HCT116 (cell line): ENCODE measurements at regions not wholly inside any gene's neighbourhood (a gene's known extent, or its start where the extent isn't known, plus 50 kb on each side); places are given as distances from the start of the nearest gene placed in this dataset.

Source experiments
- ATAC-seq: fragments of 200-7000 bp; cut with Tn5 transposase; 2 replicates; pipeline ENCODE4 v1.9.1; 2020; ENCODE audit warnings: mild to moderate bottlenecking, moderate library complexity
- BruUV-seq: library from RNA; stranded (reverse); fragments of 400-500 nt; replicated peaks from 2 replicates; lab custom pipeline; 2021; lab: Mats Ljungman, UMichigan
- CTCF ChIA-PET: fragments of 300-600 bp; sonication (Branson Sonifier 250); formaldehyde crosslinking; loops from one replicate; lab custom pipeline; 2021; ENCODE audit warnings: antibody characterized with exemption; lab: Charles Lee
- POLR2A ChIA-PET: fragments of 300-600, 350-600 bp; sonication (Branson Sonifier 250); formaldehyde crosslinking; loops from one replicate; lab custom pipeline; 2021; ENCODE audit warnings: antibody characterized with exemption; lab: Charles Lee
- RAD21 ChIA-PET, 2 experiments: fragments of 300-600 bp; sonication (Branson Sonifier 250); formaldehyde crosslinking; loops; one replicate each; lab custom pipeline; 2023; ENCODE audit warnings: low total read pairs in 2 of 2; ENCODE audit not compliant: uncharacterized antibody in 2 of 2, unreplicated experiment in 2 of 2, low non-redundant PET in 1 of 2; lab: Charles Lee
- DNase-seq: peaks from one replicate; pipeline ENCODE4 v3.0.0-alpha.2; 2010; ENCODE audit warnings: low read depth, low spot score
- H2AFZ ChIP-seq: fragments of 200-600 bp; shearing (Covaris generic), sonication (generic); 2 replicates; pipeline ENCODE4 v1.6.1; 2017; ENCODE audit warnings: low read depth, mixed run types, mixed read lengths, antibody characterized with exemption, low read length; ENCODE audit not compliant: poor library complexity, severe bottlenecking
- H3K27ac ChIP-seq: 2 replicates; pipeline ENCODE4 v1.5.1; 2012; ENCODE audit warnings: low read depth, low read length
- H3K27me3 ChIP-seq: fragments of 200-600 bp; sonication (generic); 2 replicates; pipeline ENCODE4 v1.6.1; 2016; ENCODE audit warnings: mixed run types, low read length, mixed read lengths; ENCODE audit not compliant: insufficient read depth
- H3K36me3 ChIP-seq, 2 experiments: fragments of 200-500 bp in 1 of 2; fragments of 200-600 bp in 1 of 2; sonication (Bioruptor generic) in 1 of 2; sonication (generic) in 1 of 2; 2 replicates each; pipeline versions ENCODE4 v1.5.1 to v1.6.1; 2014 to 2016; ENCODE audit warnings: low read length in 2 of 2, inconsistent platforms in 1 of 2, mixed read lengths in 1 of 2, mixed run types in 1 of 2; ENCODE audit not compliant: insufficient read depth in 2 of 2, control insufficient read depth in 1 of 2
- H3K4me1 ChIP-seq, 2 experiments: fragments of 200-600 bp in 1 of 2; sonication (generic) in 1 of 2; 2 replicates each; pipeline versions ENCODE4 v1.5.1 to v1.6.1; 2012 to 2017; ENCODE audit warnings: low read length in 2 of 2, inconsistent platforms in 1 of 2, mild to moderate bottlenecking in 1 of 2, mixed read lengths in 1 of 2, mixed run types in 1 of 2, moderate library complexity in 1 of 2; ENCODE audit not compliant: insufficient read depth in 2 of 2, control insufficient read depth in 1 of 2
- H3K4me2 ChIP-seq: fragments of 200-600 bp; sonication (generic); 2 replicates; pipeline ENCODE4 v1.6.1; 2017; ENCODE audit warnings: mixed run types, low read length, mixed read lengths
- H3K4me3 ChIP-seq, 2 experiments: fragments of 200-600 bp in 1 of 2; sonication (generic) in 1 of 2; replicated peaks in 1 of 2; 2 replicates each; pipeline ENCODE4 v1.5.1; 2011 to 2016; ENCODE audit warnings: low read length in 2 of 2, control low read depth in 1 of 2, low read depth in 1 of 2, mild to moderate bottlenecking in 1 of 2, mixed read lengths in 1 of 2, mixed run types in 1 of 2
- H3K79me2 ChIP-seq: fragments of 200-600 bp; sonication (generic); 2 replicates; pipeline ENCODE4 v1.6.1; 2017; ENCODE audit warnings: mild to moderate bottlenecking, mixed run types, low read length, moderate library complexity, mixed read lengths; ENCODE audit not compliant: insufficient read depth
- H3K9ac ChIP-seq: fragments of 200-600 bp; sonication (generic); 2 replicates; pipeline ENCODE4 v1.6.1; 2016; ENCODE audit warnings: low read length, mixed read lengths
- H3K9me2 ChIP-seq: fragments of 200-600 bp; sonication (generic), shearing (Covaris generic); 2 replicates; pipeline ENCODE4 v1.6.1; 2017; ENCODE audit warnings: mixed run types, mild to moderate bottlenecking, moderate library complexity; ENCODE audit not compliant: insufficient read depth
- H3K9me3 ChIP-seq, 2 experiments: fragments of 200-500 bp in 1 of 2; fragments of 200-600 bp in 1 of 2; sonication (Bioruptor generic) in 1 of 2; sonication (generic) in 1 of 2; 2 replicates each; pipeline ENCODE4 v1.6.1; 2014 to 2017; ENCODE audit warnings: low read length in 2 of 2, mixed read lengths in 2 of 2, inconsistent platforms in 1 of 2, low read depth in 1 of 2, mild to moderate bottlenecking in 1 of 2, mixed run types in 1 of 2, moderate library complexity in 1 of 2; ENCODE audit not compliant: control insufficient read depth in 1 of 2, insufficient read depth in 1 of 2
- H4K20me1 ChIP-seq: fragments of 200-600 bp; sonication (generic), shearing (Covaris generic); 2 replicates; pipeline ENCODE4 v1.6.1; 2017; ENCODE audit warnings: mixed run types, mild to moderate bottlenecking, moderate library complexity; ENCODE audit not compliant: insufficient read depth
- CBX3 ChIP-seq: IDR thresholded peaks from 2 replicates; pipeline ENCODE4 v1.6.1; 2012; ENCODE audit warnings: low read depth
- CTCF ChIP-seq, 3 experiments: fragments of 200-600 bp in 1 of 3; sonication (generic) in 1 of 3; IDR thresholded peaks in 2 of 3; conservative IDR thresholded peaks in 1 of 3; 2 replicates each; pipeline ENCODE4 v1.5.1; 2012 to 2017; ENCODE audit warnings: low read depth in 2 of 3, low read length in 2 of 3, antibody characterized with exemption in 1 of 3, borderline replicate concordance in 1 of 3, control low read depth in 1 of 3, mild to moderate bottlenecking in 1 of 3, mixed read lengths in 1 of 3, mixed run types in 1 of 3, moderate library complexity in 1 of 3; ENCODE audit not compliant: insufficient read depth in 1 of 3
- EGR1 ChIP-seq: IDR thresholded peaks from 2 replicates; pipeline ENCODE4 v1.6.1; 2012; ENCODE audit warnings: low read depth
- ELF1 ChIP-seq: IDR thresholded peaks from 2 replicates; pipeline ENCODE4 v1.6.1; 2012; ENCODE audit warnings: low read depth, borderline replicate concordance
- EZH2 ChIP-seq: fragments of 200-600 bp; sonication (generic); IDR thresholded peaks from 2 replicates; pipeline ENCODE4 v1.6.1; 2017; ENCODE audit warnings: antibody characterized with exemption, mixed run types
- EZH2phosphoT487 ChIP-seq: fragments of 200-600 bp; IDR thresholded peaks from 2 replicates; pipeline ENCODE4 v1.6.1; 2018; ENCODE audit warnings: antibody characterized with exemption, borderline replicate concordance
- JUND ChIP-seq: IDR thresholded peaks from 2 replicates; pipeline ENCODE4 v1.6.1; 2012
- MAX ChIP-seq: IDR thresholded peaks from 2 replicates; pipeline ENCODE4 v1.6.1; 2012
- POLR2A ChIP-seq: IDR thresholded peaks from 2 replicates; pipeline ENCODE4 v1.7.0; 2011; ENCODE audit warnings: borderline replicate concordance; ENCODE audit not compliant: insufficient read depth, insufficient read length; ENCODE audit errors: extremely low read depth
- POLR2AphosphoS5 ChIP-seq: IDR thresholded peaks from 2 replicates; pipeline ENCODE4 v1.6.1; 2011; ENCODE audit warnings: mild to moderate bottlenecking, low read depth, low read length, moderate library complexity
- SIN3A ChIP-seq: IDR thresholded peaks from 2 replicates; pipeline ENCODE4 v1.6.1; 2012; ENCODE audit warnings: low read depth
- SP1 ChIP-seq: IDR thresholded peaks from 2 replicates; pipeline ENCODE4 v1.6.1; 2012; ENCODE audit warnings: low read depth
- SRF ChIP-seq: IDR thresholded peaks from 2 replicates; pipeline ENCODE4 v1.6.1; 2012; ENCODE audit warnings: low read depth
- TCF7L2 ChIP-seq: IDR thresholded peaks from 2 replicates; pipeline ENCODE4 v1.7.0; 2011; ENCODE audit warnings: borderline replicate concordance, inconsistent platforms; ENCODE audit not compliant: insufficient read depth, insufficient read length; ENCODE audit errors: extremely low read depth
- YY1 ChIP-seq: IDR thresholded peaks from 2 replicates; pipeline ENCODE4 v1.6.1; 2011; ENCODE audit warnings: low read length, low read depth, moderate library complexity, mild to moderate bottlenecking; ENCODE audit not compliant: insufficient replicate concordance; ENCODE audit errors: extremely low read depth
- ZBTB33 ChIP-seq: IDR thresholded peaks from 2 replicates; pipeline ENCODE4 v1.6.1; 2011; ENCODE audit warnings: mild to moderate bottlenecking, low read length, moderate library complexity; ENCODE audit not compliant: insufficient replicate concordance; ENCODE audit errors: extremely low read depth
- ZFX ChIP-seq: fragments of 450-650 bp; IDR thresholded peaks from 2 replicates; pipeline ENCODE4 v1.6.1; 2017
- ZNF274 ChIP-seq: fragments of 200-500 bp; sonication (Bioruptor generic); IDR thresholded peaks from 2 replicates; pipeline ENCODE4 v1.6.1; 2014; ENCODE audit warnings: mild to moderate bottlenecking, low read depth, low read length, inconsistent platforms
- intact Hi-C: fragments of 100-400 bp; cut with micrococcal nuclease; formaldehyde crosslinking; loops from 2 replicates; pipeline ENCODE4 v1.10.0; 2022

- H3K36me3 ChIP-seq, result no peaks in the 10 kb centered on the region
- DNase-seq (no peak), ATAC-seq (no peak)
- no peak overlapping the region for H3K9ac ChIP-seq
- intact Hi-C loops, result no loop called here
- no peak overlapping the region for H3K4me3 ChIP-seq
- no peak overlapping the region for H3K27ac ChIP-seq
- H3K9me2 ChIP-seq, result no peaks in the 10 kb centered on the region
- ChIA-PET POLR2A (no interaction called here), CTCF (no interaction called here), RAD21 (no interaction called here)
- no peaks in the 10 kb centered on the region for H3K27me3 ChIP-seq
- H4K20me1 ChIP-seq, result no peaks in the 10 kb centered on the region
- H2AFZ ChIP-seq, result no peak overlapping the region
- no peak for TF ChIP-seq POLR2A
- TF ChIP-seq ZFX, result no peak
- no peak for TF ChIP-seq EGR1
- TF ChIP-seq EZH2phosphoT487, result no peak
- TF ChIP-seq CTCF (IDR thresholded peaks at IDR 0.05 in 2 of 3, conservative IDR thresholded peaks at IDR 0.05 in 1 of 3; ENCODE audit: borderline replicate concordance in 1 of 3, insufficient read depth in 1 of 3, low read depth in 2 of 3, low read length in 2 of 3), result no peak
- TF ChIP-seq MAX, result no peak
- no peak for TF ChIP-seq JUND
- TF ChIP-seq SP1, result no peak
- TF ChIP-seq ELF1, result no peak
- TF ChIP-seq POLR2AphosphoS5, result no peak
- TF ChIP-seq EZH2, result no peak
- TF ChIP-seq ZNF274, result no peak
- no peak for TF ChIP-seq SIN3A
- no peak for TF ChIP-seq YY1
- no peak for TF ChIP-seq CBX3
- TF ChIP-seq TCF7L2, result no peak
- TF ChIP-seq ZBTB33, result no peak
- TF ChIP-seq SRF, result no peak
- H3K4me2 ChIP-seq, result no peak overlapping the region
- no peaks in the 10 kb centered on the region; a peak in 1 of 4 replicates for H3K4me1 ChIP-seq
- BruUV-seq, result no TSS peak
- no peaks in the 10 kb centered on the region for H3K79me2 ChIP-seq
- no peaks in the 10 kb centered on the region for H3K9me3 ChIP-seq
These were observed 91.9 kb upstream of the SALL4 start for GRCh38 chr20:51894201-51894600.
